DND-41 (cell line): ENCODE measurements at regions not wholly inside any gene's neighbourhood (a gene's known extent, or its start where the extent isn't known, plus 50 kb on each side); places are given as distances from the start of the nearest gene placed in this dataset.

Source experiments
- ATAC-seq: fragments of 200-7000 bp; cut with Tn5 transposase; 3 replicates; pipeline ENCODE4 v1.9.1; 2021; ENCODE audit warnings: low read depth; ENCODE audit not compliant: insufficient read depth
- DNase-seq: peaks from one replicate; pipeline ENCODE4 v3.0.0-alpha.2; 2020
- H2AFZ ChIP-seq: 2 replicates; pipeline ENCODE4 v1.6.0; 2012; ENCODE audit warnings: low read depth, low read length
- H3K27ac ChIP-seq: 2 replicates; pipeline ENCODE4 v1.5.1; 2012; ENCODE audit warnings: low read length, inconsistent platforms
- H3K27me3 ChIP-seq: fragments of 200-600 bp; sonication (generic); 2 replicates; pipeline ENCODE4 v1.6.0; 2012; ENCODE audit warnings: low read length, mild to moderate bottlenecking, inconsistent platforms; ENCODE audit not compliant: insufficient read depth, poor library complexity
- H3K36me3 ChIP-seq: 2 replicates; pipeline ENCODE4 v1.5.1; 2012; ENCODE audit warnings: low read length, inconsistent platforms; ENCODE audit not compliant: insufficient read depth
- H3K4me1 ChIP-seq: 2 replicates; pipeline ENCODE4 v1.5.1; 2012; ENCODE audit warnings: mild to moderate bottlenecking, low read length; ENCODE audit not compliant: insufficient read depth
- H3K4me2 ChIP-seq: 2 replicates; pipeline ENCODE4 v1.6.0; 2012; ENCODE audit warnings: mild to moderate bottlenecking, moderate library complexity, low read length, inconsistent platforms; ENCODE audit not compliant: insufficient read depth
- H3K4me3 ChIP-seq, 2 experiments: fragments of 200-600 bp in 1 of 2; shearing (Covaris generic) in 1 of 2; 2 replicates each; pipeline ENCODE4 v1.5.1; 2012 to 2016; ENCODE audit warnings: inconsistent platforms in 2 of 2, low read length in 2 of 2, mild to moderate bottlenecking in 2 of 2, low read depth in 1 of 2, moderate library complexity in 1 of 2
- H3K79me2 ChIP-seq: 2 replicates; pipeline ENCODE4 v1.6.0; 2012; ENCODE audit warnings: low read length, inconsistent platforms; ENCODE audit not compliant: insufficient read depth
- H3K9ac ChIP-seq: 2 replicates; pipeline ENCODE4 v1.6.0; 2012; ENCODE audit warnings: low read depth, mild to moderate bottlenecking, inconsistent platforms, low read length, moderate library complexity
- H3K9me3 ChIP-seq: 2 replicates; pipeline ENCODE4 v1.5.1; 2012; ENCODE audit warnings: low read length, moderate library complexity, mild to moderate bottlenecking, inconsistent platforms; ENCODE audit not compliant: insufficient read depth, severe bottlenecking
- H4K20me1 ChIP-seq: 2 replicates; pipeline ENCODE4 v1.6.0; 2012; ENCODE audit warnings: low read length; ENCODE audit not compliant: insufficient read depth
- CTCF ChIP-seq: IDR thresholded peaks from 2 replicates; pipeline ENCODE4 v1.5.1; 2012; ENCODE audit warnings: borderline replicate concordance, low read length, moderate library complexity, mild to moderate bottlenecking; ENCODE audit not compliant: poor library complexity, severe bottlenecking; ENCODE audit errors: extremely low read depth
- EZH2 ChIP-seq: IDR thresholded peaks from 3 replicates; pipeline ENCODE4 v1.6.1; 2012; ENCODE audit warnings: borderline replicate concordance, low read depth, mild to moderate bottlenecking, moderate library complexity, low read length, inconsistent platforms; ENCODE audit not compliant: severe bottlenecking

GRCh38 chr7:125467996-125468854, 538.6 kb upstream of the POT1 start:
- TF ChIP-seq EZH2 (no peak), CTCF (no peak)
- no peaks in the 10 kb centered on the region for H3K4me1 ChIP-seq
- no peak overlapping the region for H2AFZ ChIP-seq
- H4K20me1 ChIP-seq = no peaks in the 10 kb centered on the region
- no peaks in the 10 kb centered on the region for H3K36me3 ChIP-seq
- no peaks in the 10 kb centered on the region for H3K27me3 ChIP-seq
- H3K9ac ChIP-seq = no peak overlapping the region
- no peaks in the 10 kb centered on the region for H3K9me3 ChIP-seq
- ATAC-seq (no peak), DNase-seq (no peak)
- H3K4me3 ChIP-seq = no peak overlapping the region
- H3K27ac ChIP-seq = no peak overlapping the region
- H3K4me2 ChIP-seq = no peak overlapping the region
- H3K79me2 ChIP-seq = no peaks in the 10 kb centered on the region

GRCh38 chr7:125465527-125465926, 535.9 kb upstream of the POT1 start:
- Histone ChIP-seq H3K79me2 (no peaks in the 10 kb centered on the region), H3K36me3 (no peaks in the 10 kb centered on the region), H3K9me3 (no peaks in the 10 kb centered on the region), H2AFZ (no peak overlapping the region), H3K4me3 (no peak overlapping the region), H3K4me2 (no peak overlapping the region), H3K9ac (no peak overlapping the region), H4K20me1 (no peaks in the 10 kb centered on the region), H3K27me3 (no peaks in the 10 kb centered on the region), H3K27ac (no peak overlapping the region), H3K4me1 (no peaks in the 10 kb centered on the region)
- TF ChIP-seq EZH2 (no peak), CTCF (no peak)
- ATAC-seq (no peak), DNase-seq (no peak)

GRCh38 chr7:125462615-125463014, 533.0 kb upstream of the POT1 start:
- Histone ChIP-seq H3K4me3 (no peak overlapping the region), H3K9me3 (no peaks in the 10 kb centered on the region), H3K36me3 (no peaks in the 10 kb centered on the region), H3K4me1 (no peaks in the 10 kb centered on the region), H3K27ac (no peak overlapping the region), H3K4me2 (no peak overlapping the region), H4K20me1 (no peaks in the 10 kb centered on the region), H3K79me2 (no peaks in the 10 kb centered on the region), H3K27me3 (no peaks in the 10 kb centered on the region), H2AFZ (no peak overlapping the region), H3K9ac (no peak overlapping the region)
- ATAC-seq (no peak), DNase-seq (no peak)
- no peak for TF ChIP-seq CTCF
- TF ChIP-seq EZH2 = no peak

- no peak for ATAC-seq
Observed at GRCh38 chr7:125459038-125459437, 529.4 kb upstream of the POT1 start.

More at GRCh38 chr7:125459038-125459437, 529.4 kb upstream of the POT1 start:
- no peaks in the 10 kb centered on the region for H3K9me3 ChIP-seq
- H3K27ac ChIP-seq = no peak overlapping the region
- H3K9ac ChIP-seq = no peak overlapping the region
- no peaks in the 10 kb centered on the region for H3K4me1 ChIP-seq
- H4K20me1 ChIP-seq = no peaks in the 10 kb centered on the region
- TF ChIP-seq CTCF = no peak
- TF ChIP-seq EZH2 = no peak
- DNase-seq = no peak
- H3K4me2 ChIP-seq = no peak overlapping the region
- H3K4me3 ChIP-seq = no peak overlapping the region
- H3K36me3 ChIP-seq = no peaks in the 10 kb centered on the region
- H3K79me2 ChIP-seq = no peaks in the 10 kb centered on the region
- H3K27me3 ChIP-seq = no peaks in the 10 kb centered on the region
- no peak overlapping the region for H2AFZ ChIP-seq
